ENCODE measurements at regions not wholly inside any gene's neighbourhood (a gene's known extent, or its start where the extent isn't known, plus 50 kb on each side); places are given as distances from the start of the nearest gene placed in this dataset.

GRCh38 chr2:57563015-57563414, 483.6 kb upstream of the VRK2 start:
- no peak overlapping the region for H3K4me3 ChIP-seq
- intact Hi-C loops (cut with DNase I): no loop called here
- no peaks in the 10 kb centered on the region for H3K27me3 ChIP-seq
- TF ChIP-seq CTCF (IDR thresholded peaks at IDR 0.05): no peak
- no peaks in the 10 kb centered on the region for H3K4me1 ChIP-seq
- H3K36me3 ChIP-seq: no peaks in the 10 kb centered on the region
- H3K27ac ChIP-seq: no peak overlapping the region
- no peak for DNase-seq (ENCODE audit: low spot score in 2 of 2)
- no peaks in the 10 kb centered on the region for H3K9me3 ChIP-seq

GRCh38 chr2:57567245-57567644, 479.4 kb upstream of the VRK2 start:
- Histone ChIP-seq H3K27me3 (no peaks in the 10 kb centered on the region), H3K4me3 (no peak overlapping the region)
- no peak for DNase-seq (ENCODE audit: low spot score in 2 of 2)

GRCh38 chr2:57569396-57569795, 477.2 kb upstream of the VRK2 start:
- Histone ChIP-seq H3K36me3 (no peaks in the 10 kb centered on the region), H3K27ac (no peak overlapping the region), H3K27me3 (no peaks in the 10 kb centered on the region), H3K4me3 (no peak overlapping the region), H3K9me3 (no peaks in the 10 kb centered on the region), H3K4me1 (no peaks in the 10 kb centered on the region)
- intact Hi-C loops (cut with DNase I): no loop called here
- no peak for DNase-seq (ENCODE audit: low spot score in 2 of 2)
- no peak for TF ChIP-seq CTCF (IDR thresholded peaks at IDR 0.05)

More at GRCh38 chr2:57567245-57567644, 479.4 kb upstream of the VRK2 start:
- no peaks in the 10 kb centered on the region for H3K4me1 ChIP-seq
- no peaks in the 10 kb centered on the region for H3K36me3 ChIP-seq
- TF ChIP-seq CTCF (IDR thresholded peaks at IDR 0.05): no peak
- intact Hi-C loops (cut with DNase I): no loop called here
- H3K9me3 ChIP-seq: no peaks in the 10 kb centered on the region
- H3K27ac ChIP-seq: no peak overlapping the region

GRCh38 chr2:57570961-57571360, 475.6 kb upstream of the VRK2 start:
- H3K4me3 ChIP-seq: no peak overlapping the region
- intact Hi-C loops (cut with DNase I): no loop called here
- no peak overlapping the region for H3K27ac ChIP-seq
- H3K36me3 ChIP-seq: no peaks in the 10 kb centered on the region
- no peak for DNase-seq (ENCODE audit: low spot score in 2 of 2)
- H3K9me3 ChIP-seq: no peaks in the 10 kb centered on the region
- no peak for TF ChIP-seq CTCF (IDR thresholded peaks at IDR 0.05)
- no peaks in the 10 kb centered on the region for H3K27me3 ChIP-seq
- no peaks in the 10 kb centered on the region for H3K4me1 ChIP-seq

GRCh38 chr2:57575700-57576268, 470.8 kb upstream of the VRK2 start:
- H3K4me3 ChIP-seq: no peak overlapping the region
- no peaks in the 10 kb centered on the region for H3K27me3 ChIP-seq
- no peak for TF ChIP-seq CTCF (IDR thresholded peaks at IDR 0.05)
- H3K4me1 ChIP-seq: no peaks in the 10 kb centered on the region
- no peak for DNase-seq (ENCODE audit: low spot score in 2 of 2)
- intact Hi-C loops (cut with DNase I): no loop called here
- H3K27ac ChIP-seq: no peak overlapping the region
- H3K9me3 ChIP-seq: no peaks in the 10 kb centered on the region
- H3K36me3 ChIP-seq: no peaks in the 10 kb centered on the region

GRCh38 chr2:57576983-57577382, 469.6 kb upstream of the VRK2 start:
- intact Hi-C loops (cut with DNase I): no loop called here
- H3K27me3 ChIP-seq: no peaks in the 10 kb centered on the region
- H3K9me3 ChIP-seq: no peaks in the 10 kb centered on the region
- DNase-seq (ENCODE audit: low spot score in 2 of 2): no peak
- H3K4me3 ChIP-seq: no peak overlapping the region
- H3K36me3 ChIP-seq: no peaks in the 10 kb centered on the region
- no peak overlapping the region for H3K27ac ChIP-seq
- no peaks in the 10 kb centered on the region for H3K4me1 ChIP-seq
- TF ChIP-seq CTCF (IDR thresholded peaks at IDR 0.05): no peak
